NCI-H128 (cell line): ENCODE measurements at regions not wholly inside any gene's neighbourhood (a gene's known extent, or its start where the extent isn't known, plus 50 kb on each side); places are given as distances from the start of the nearest gene placed in this dataset.
"Not testable (repeated sequence)": the region's sequence is repeated elsewhere in the genome, so short reads cannot be mapped to it uniquely, and the experiment has no call there.

Source experiments
- DNase-seq: peaks from one replicate; lab custom pipeline; 2025; ENCODE audit not compliant: unreplicated experiment; lab: John Stamatoyannopoulos, UW

- no peak for DNase-seq
These were observed 56.1 kb downstream of the GPR85 start for GRCh38 chr7:113030489-113030888.

DNA sequence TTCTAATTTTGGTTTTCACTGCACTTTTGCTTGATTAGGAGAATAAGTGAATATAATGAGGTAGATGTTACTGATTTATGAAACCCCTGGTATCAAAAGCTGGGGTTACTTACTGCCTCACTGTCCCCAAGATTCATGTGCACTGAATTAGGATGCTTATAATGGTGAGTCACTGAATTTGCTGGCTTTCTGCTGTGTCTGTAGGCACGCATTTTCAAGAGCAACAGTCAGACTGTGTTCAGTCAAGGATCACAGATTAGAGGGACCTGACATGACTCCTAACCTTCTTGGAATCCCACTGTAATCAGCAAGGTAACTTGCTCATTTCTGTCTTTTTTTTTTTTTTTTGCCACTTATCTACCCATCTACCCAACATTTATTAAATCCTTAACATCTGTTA, 59.7 kb downstream of the GPR85 start:
- DNase-seq = no peak

GRCh38 chr7:113017144-113017857, 69.3 kb downstream of the GPR85 start:
- not testable (repeated sequence) for DNase-seq

- DNase-seq = no peak
These were observed 71.5 kb downstream of the GPR85 start for GRCh38 chr7:113015034-113015645.

DNA sequence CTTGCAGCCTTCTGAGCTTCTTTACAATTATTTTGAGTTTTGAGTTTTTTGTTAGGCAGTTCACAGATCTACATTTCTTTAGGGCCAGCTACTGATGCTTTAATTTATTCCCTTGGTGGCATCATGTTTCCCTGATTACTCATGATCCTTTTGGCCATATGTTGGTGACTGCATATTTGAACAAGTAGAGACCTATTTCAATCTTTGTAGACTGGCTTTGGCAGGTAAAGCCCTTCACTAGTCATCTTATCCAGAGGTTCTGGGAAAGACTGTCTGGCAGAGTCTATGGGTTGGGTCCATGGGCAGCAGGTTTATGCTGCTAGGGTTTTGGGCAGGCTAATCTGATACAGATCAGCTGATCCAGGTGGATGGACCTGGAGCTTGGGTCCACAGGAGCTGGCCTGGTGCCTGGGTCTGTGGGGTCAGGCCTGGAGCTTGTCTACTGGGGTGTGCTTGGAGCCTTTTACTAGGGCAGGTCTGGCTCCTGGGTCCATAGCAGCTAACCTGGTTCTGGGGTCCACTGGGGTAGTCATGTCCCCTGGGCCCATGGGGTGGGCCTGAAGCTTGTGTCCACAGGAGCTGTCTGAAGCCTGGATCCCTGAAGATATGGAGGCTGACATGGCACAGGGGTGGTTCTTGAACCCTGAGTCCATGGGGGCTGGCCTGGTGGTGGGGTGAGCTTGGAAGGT, 72.7 kb downstream of the GPR85 start:
- DNase-seq = no peak

DNA sequence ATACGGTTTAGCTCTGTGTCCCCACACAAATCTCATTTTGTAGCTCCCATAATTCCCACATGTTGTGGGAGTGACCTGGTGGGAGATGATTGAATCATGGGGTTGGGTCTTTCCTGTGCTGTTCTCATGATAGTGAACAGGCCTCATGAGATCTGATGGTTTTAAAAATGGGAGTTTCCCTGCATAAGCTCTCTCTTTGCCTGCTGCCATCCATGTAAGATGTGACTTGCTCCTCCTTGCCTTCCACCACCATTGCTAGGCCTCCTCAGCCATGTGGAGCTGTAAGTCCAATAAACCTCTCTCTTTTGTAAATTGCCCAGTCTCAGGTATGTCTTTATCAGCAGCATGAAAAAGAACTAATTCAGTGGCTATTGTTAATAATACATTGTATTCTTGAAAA, 73.8 kb downstream of the GPR85 start:
- DNase-seq = not testable (repeated sequence)

DNA sequence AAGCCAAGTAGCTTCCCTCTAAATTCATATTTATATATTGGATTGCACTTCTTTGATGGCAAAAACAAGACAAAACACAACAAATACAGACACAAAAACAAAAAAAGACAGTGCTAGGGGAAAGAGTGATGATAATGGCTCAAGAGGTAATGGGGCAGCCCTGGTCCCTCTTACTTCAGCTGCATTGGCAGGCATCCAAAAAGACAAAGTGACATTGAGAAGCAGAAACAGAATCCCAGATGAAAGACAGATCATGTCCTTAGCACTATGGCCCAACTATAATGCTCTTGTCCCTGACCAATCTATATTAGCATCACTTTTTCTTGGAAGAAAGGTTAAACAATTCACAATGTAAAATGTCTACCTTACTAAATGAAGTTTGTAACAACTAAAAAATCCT, 76.2 kb downstream of the GPR85 start:
- no peak for DNase-seq

GRCh38 chr7:113008755-113009154, 77.9 kb downstream of the GPR85 start:
- no peak for DNase-seq

- no peak for DNase-seq
These were observed 81.7 kb downstream of the GPR85 start for GRCh38 chr7:113004726-113005454.

GRCh38 chr7:113000316-113001020, 86.2 kb downstream of the GPR85 start:
- DNase-seq = no peak

GRCh38 chr7:112997831-112998230, 88.8 kb downstream of the GPR85 start:
- DNase-seq = no peak

- no peak for DNase-seq
These were observed 90.2 kb downstream of the GPR85 start for GRCh38 chr7:112996331-112996871.

DNA sequence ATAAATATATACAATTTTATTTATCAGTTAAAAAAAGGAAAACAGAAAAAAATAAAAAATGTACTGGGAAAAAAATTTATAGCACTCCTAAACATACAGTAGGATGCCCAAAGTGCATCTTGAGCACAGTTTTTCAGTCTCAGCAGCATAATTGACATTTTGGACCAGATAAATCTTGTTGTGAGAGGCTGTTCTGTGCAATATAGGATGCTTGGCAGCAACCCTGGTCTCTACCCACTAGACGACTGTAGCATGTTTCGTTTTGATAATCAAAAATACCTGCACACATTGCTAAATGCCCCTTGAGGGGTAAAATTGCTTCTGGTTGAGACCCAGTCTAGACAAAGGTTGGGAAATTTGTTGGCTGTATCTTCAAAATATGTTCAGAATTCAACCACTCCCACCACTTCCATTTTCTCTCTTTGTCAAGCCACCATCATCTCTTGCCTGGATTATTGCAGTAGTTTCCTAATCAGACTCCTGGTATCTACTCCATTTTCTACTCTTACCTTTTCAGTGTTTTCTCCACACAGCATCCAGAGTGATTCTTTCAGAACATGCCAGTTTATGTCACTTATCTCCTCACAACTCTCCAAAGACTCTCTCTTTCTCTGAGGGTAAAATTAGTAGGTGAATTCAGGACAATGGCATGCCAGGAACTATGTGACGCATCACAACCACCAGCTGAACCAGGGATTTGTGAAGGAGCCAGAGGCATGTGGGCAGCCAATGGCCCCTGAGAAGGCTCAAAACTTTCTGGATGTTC, 91.4 kb downstream of the GPR85 start:
- no peak for DNase-seq

- DNase-seq = no peak
These were observed 92.0 kb downstream of the GPR85 start for GRCh38 chr7:112994656-112995055.

GRCh38 chr7:112990624-112991023, 96.0 kb downstream of the GPR85 start:
- no peak for DNase-seq

- DNase-seq = no peak
These were observed 97.1 kb downstream of the GPR85 start for GRCh38 chr7:112989531-112989930.

DNA sequence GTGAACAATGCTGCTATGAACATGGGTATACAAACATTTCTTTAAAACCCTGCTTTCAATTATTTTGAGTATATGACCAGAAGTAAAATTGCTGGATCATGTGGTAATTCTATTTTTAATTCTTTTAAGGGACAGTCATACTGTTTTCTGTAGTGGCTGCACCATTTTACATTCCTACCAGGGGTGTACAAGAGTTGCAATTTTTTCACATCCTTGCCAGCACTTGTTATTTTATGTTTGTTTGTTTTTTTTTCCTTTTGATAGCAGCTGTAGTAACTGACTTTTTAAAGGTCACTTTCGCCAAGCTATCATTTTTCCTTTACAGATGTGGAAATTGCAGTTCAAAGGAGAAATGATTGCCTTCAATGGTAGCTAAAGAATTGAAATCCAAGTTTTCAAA, 99.5 kb downstream of the GPR85 start:
- DNase-seq = no peak

- no peak for DNase-seq
These were observed 100.2 kb downstream of the GPR85 start for GRCh38 chr7:112986256-112987031.

- DNase-seq = no peak
These were observed 101.1 kb downstream of the GPR85 start for GRCh38 chr7:112985377-112985987.
